GM18499 (cell line): ENCODE measurements at regions not wholly inside any gene's neighbourhood (a gene's known extent, or its start where the extent isn't known, plus 50 kb on each side); places are given as distances from the start of the nearest gene placed in this dataset.

Experiments used
- ATAC-seq: cut with Tn5 transposase; IDR thresholded peaks from one replicate; pipeline ENCODE4 v1.9.1; 2021; ENCODE audit warnings: moderate number of reproducible peaks; ENCODE audit not compliant: insufficient read depth, unreplicated experiment

GRCh38 chr4:153997516-153997915, 208.6 kb upstream of the SFRP2 start:
- ATAC-seq, result no peak

GRCh38 chr4:153989505-153989904, 200.6 kb upstream of the SFRP2 start:
- no peak for ATAC-seq

GRCh38 chr4:153988492-153989363, 199.8 kb upstream of the SFRP2 start:
- no peak for ATAC-seq

GRCh38 chr4:153987291-153987690, 198.4 kb upstream of the SFRP2 start:
- ATAC-seq, result no peak

GRCh38 chr4:153976954-153977353, 188.1 kb upstream of the SFRP2 start:
- ATAC-seq, result no peak

GRCh38 chr4:153974452-153974851, 185.6 kb upstream of the SFRP2 start:
- no peak for ATAC-seq

GRCh38 chr4:153973942-153974341, 185.1 kb upstream of the SFRP2 start:
- ATAC-seq, result no peak

GRCh38 chr4:153971899-153972298, 183.0 kb upstream of the SFRP2 start:
- ATAC-seq, result no peak

- no peak for ATAC-seq
Observed at GRCh38 chr4:153970169-153970568, 181.3 kb upstream of the SFRP2 start.

GRCh38 chr4:153969542-153969941, 180.7 kb upstream of the SFRP2 start:
- no peak for ATAC-seq

- no peak for ATAC-seq
Observed at GRCh38 chr4:153966641-153967040, 177.8 kb upstream of the SFRP2 start.

- ATAC-seq, result no peak
Observed at GRCh38 chr4:153963216-153963615, 174.3 kb upstream of the SFRP2 start.

GRCh38 chr4:153962311-153963039, 173.6 kb upstream of the SFRP2 start:
- peak; percentile 60 for ATAC-seq

GRCh38 chr4:153955327-153955726, 166.4 kb upstream of the SFRP2 start:
- ATAC-seq, result no peak

GRCh38 chr4:153954654-153955053, 165.8 kb upstream of the SFRP2 start:
- ATAC-seq, result no peak

GRCh38 chr4:153950100-153950979, 161.5 kb upstream of the SFRP2 start:
- no peak for ATAC-seq

- ATAC-seq, result no peak
Observed at GRCh38 chr4:153948041-153948440, 159.2 kb upstream of the SFRP2 start.

GRCh38 chr4:153947124-153947523, 158.2 kb upstream of the SFRP2 start:
- no peak for ATAC-seq

GRCh38 chr4:153945704-153946103, 156.8 kb upstream of the SFRP2 start:
- no peak for ATAC-seq

GRCh38 chr4:153943738-153944415, 155.0 kb upstream of the SFRP2 start:
- ATAC-seq, result no peak
